SH-SY5Y (cell line): ENCODE measurements at regions not wholly inside any gene's neighbourhood (a gene's known extent, or its start where the extent isn't known, plus 50 kb on each side); places are given as distances from the start of the nearest gene placed in this dataset.

Source experiments
- GATA2 ChIP-seq: IDR thresholded peaks from 2 replicates; pipeline ENCODE4 v1.6.1; 2011; ENCODE audit warnings: mild to moderate bottlenecking, low read depth, low read length
- GATA3 ChIP-seq: IDR thresholded peaks from 2 replicates; pipeline ENCODE4 v1.6.1; 2011; ENCODE audit warnings: low read depth, mild to moderate bottlenecking, low read length, moderate library complexity

GRCh38 chr5:144072518-144072927 lies 97.9 kb downstream of the YIPF5 start:
- TF ChIP-seq GATA2 (no peak), GATA3 (no peak)
